Endothelial cell of umbilical vein (primary cell): ENCODE measurements at regions not wholly inside any gene's neighbourhood (a gene's known extent, or its start where the extent isn't known, plus 50 kb on each side); places are given as distances from the start of the nearest gene placed in this dataset.

Experiments used
- BruUV-seq: library from RNA; stranded (reverse); fragments of 400-500 nt; replicated peaks from 2 replicates; lab custom pipeline; 2021; lab: Mats Ljungman, UMichigan
- CTCF ChIA-PET: fragments of 300-600, 350-600 bp; sonication (Branson Sonifier 250); formaldehyde crosslinking; loops from one replicate; lab custom pipeline; 2021; ENCODE audit warnings: antibody characterized with exemption, inconsistent platforms; lab: Charles Lee
- POLR2A ChIA-PET: fragments of 300-600, 350-600 bp; sonication (Branson Sonifier 250); formaldehyde crosslinking; loops from one replicate; lab custom pipeline; 2021; ENCODE audit warnings: antibody characterized with exemption, inconsistent platforms; lab: Charles Lee
- DNase-seq: peaks from one replicate; pipeline ENCODE4 v3.0.0-alpha.2; 2011; ENCODE audit warnings: low read depth, low spot score
- FAIRE-seq: peaks from 2 replicates; lab custom pipeline; 2011; peaks lifted over from hg19 to GRCh38; lab: Jason Lieb, UNC
- H2AFZ ChIP-seq: 2 replicates; pipeline ENCODE4 v1.6.0; 2012; ENCODE audit warnings: low read depth, low read length, control low read depth, inconsistent platforms
- H3K27ac ChIP-seq: 2 replicates; pipeline ENCODE4 v1.5.1; 2011; ENCODE audit warnings: low read depth, mild to moderate bottlenecking, control low read depth, low read length, moderate library complexity; ENCODE audit not compliant: insufficient read depth
- H3K27me3 ChIP-seq, 2 experiments: 2 replicates each; pipeline versions ENCODE4 v1.6.0 to v1.6.1; 2011; ENCODE audit warnings: low read length in 2 of 2, mixed read lengths in 1 of 2; ENCODE audit not compliant: control insufficient read depth in 2 of 2, insufficient read depth in 2 of 2
- H3K36me3 ChIP-seq, 2 experiments: 2 replicates in 1 of 2; 3 replicates in 1 of 2; pipeline ENCODE4 v1.5.1; 2011; ENCODE audit warnings: low read length in 2 of 2, mild to moderate bottlenecking in 1 of 2, moderate library complexity in 1 of 2; ENCODE audit not compliant: control insufficient read depth in 2 of 2, insufficient read depth in 2 of 2; ENCODE audit errors: extremely low read depth in 1 of 2
- H3K4me1 ChIP-seq: 3 replicates; pipeline ENCODE4 v1.5.1; 2011; ENCODE audit warnings: mild to moderate bottlenecking, low read length; ENCODE audit not compliant: control insufficient read depth, insufficient read depth; ENCODE audit errors: extremely low read depth
- H3K4me2 ChIP-seq: 2 replicates; pipeline ENCODE4 v1.6.1; 2011; ENCODE audit warnings: low read length, control low read depth, mixed read lengths; ENCODE audit not compliant: insufficient read depth
- H3K4me3 ChIP-seq, 3 experiments: fragments of 200-600 bp in 1 of 3; sonication (generic), shearing (Covaris generic) in 1 of 3; replicated peaks in 1 of 3; 2 replicates each; pipeline ENCODE4 v1.5.1; 2011 to 2016; ENCODE audit warnings: control low read depth in 3 of 3, low read length in 3 of 3, mild to moderate bottlenecking in 2 of 3, inconsistent platforms in 1 of 3, low read depth in 1 of 3, moderate library complexity in 1 of 3; ENCODE audit not compliant: insufficient read depth in 1 of 3
- H3K79me2 ChIP-seq: 2 replicates; pipeline ENCODE4 v1.6.0; 2012; ENCODE audit warnings: low read length, inconsistent platforms; ENCODE audit not compliant: control insufficient read depth, insufficient read depth
- H3K9ac ChIP-seq: replicated peaks from 2 replicates; pipeline ENCODE3; 2011; ENCODE audit warnings: low read length, control low read depth; ENCODE audit not compliant: insufficient read depth; ENCODE audit errors: extremely low read depth
- H3K9me1 ChIP-seq: replicated peaks from 3 replicates; pipeline ENCODE4 v1.6.0; 2011; ENCODE audit warnings: mild to moderate bottlenecking, low read length; ENCODE audit not compliant: control insufficient read depth, insufficient read depth; ENCODE audit errors: extremely low read depth
- H3K9me3 ChIP-seq: replicated peaks from 2 replicates; pipeline ENCODE4 v1.5.1; 2012; ENCODE audit warnings: low read length, inconsistent platforms; ENCODE audit not compliant: control insufficient read depth, insufficient read depth
- H4K20me1 ChIP-seq: replicated peaks from 2 replicates; pipeline ENCODE3; 2011; ENCODE audit warnings: mild to moderate bottlenecking, low read length; ENCODE audit not compliant: control insufficient read depth, insufficient read depth; ENCODE audit errors: extremely low read depth
- CTCF ChIP-seq, 2 donors: IDR thresholded peaks; 1 replicate in 1 of 2; 2 replicates in 1 of 2; pipeline ENCODE4 v1.5.1; 2011; ENCODE audit warnings: low read length in 2 of 2, mild to moderate bottlenecking in 2 of 2, moderate library complexity in 2 of 2, control low read depth in 1 of 2, inconsistent platforms in 1 of 2, low read depth in 1 of 2; ENCODE audit not compliant: insufficient read depth in 1 of 2; ENCODE audit errors: extremely low read depth in 1 of 2
- EZH2 ChIP-seq: IDR thresholded peaks from 2 replicates; pipeline ENCODE4 v1.6.1; 2012; ENCODE audit warnings: borderline replicate concordance, low read depth, mild to moderate bottlenecking, moderate library complexity, low read length, inconsistent platforms; ENCODE audit not compliant: severe bottlenecking
- FOS ChIP-seq: IDR thresholded peaks from 2 replicates; pipeline ENCODE4 v1.6.1; 2011; ENCODE audit warnings: mild to moderate bottlenecking, low read length, moderate library complexity, borderline replicate concordance; ENCODE audit not compliant: insufficient read depth
- GATA2 ChIP-seq: IDR thresholded peaks from 2 replicates; pipeline ENCODE4 v1.7.0; 2011; ENCODE audit warnings: low read depth, mild to moderate bottlenecking, moderate library complexity, mixed read lengths, low read length; ENCODE audit not compliant: insufficient read length, insufficient read depth
- JUN ChIP-seq: IDR thresholded peaks from 2 replicates; pipeline ENCODE4 v1.6.1; 2011; ENCODE audit warnings: borderline replicate concordance, low read depth; ENCODE audit not compliant: insufficient read length, insufficient read depth
- MAX ChIP-seq: IDR thresholded peaks from 2 replicates; pipeline ENCODE4 v1.6.1; 2011; ENCODE audit not compliant: insufficient read depth, insufficient read length
- MYC ChIP-seq: IDR thresholded peaks from one replicate; pipeline ENCODE4 v1.6.1; 2011; ENCODE audit warnings: mild to moderate bottlenecking, low read depth, low read length
- POLR2A ChIP-seq: IDR thresholded peaks from 2 replicates; pipeline ENCODE4 v1.6.1; 2012; ENCODE audit warnings: low read depth, mild to moderate bottlenecking, control low read depth, low read length
- POLR2AphosphoS5 ChIP-seq: IDR thresholded peaks from 2 replicates; pipeline ENCODE4 v1.6.1; 2012; ENCODE audit warnings: low read depth, mild to moderate bottlenecking, control low read depth, low read length, moderate library complexity; ENCODE audit not compliant: insufficient read depth
- dilution Hi-C: fragments of 300-500 bp; cut with MboI; formaldehyde crosslinking; loops from one replicate; pipeline ENCODE4 v1.15.0; 2019; ENCODE audit warnings: low sequenced_read_pairs; ENCODE audit not compliant: extremely low pct_ligation_motif_present
- intact Hi-C: fragments of 100-400 bp; cut with micrococcal nuclease; formaldehyde crosslinking; loops from one replicate; pipeline ENCODE4 v1.10.0; 2022

GRCh38 chr6:122877302-122877701 lies 88.2 kb downstream of the SMPDL3A start:
- intact Hi-C loops (no loop called here), dilution Hi-C loops (no loop called here)
- Histone ChIP-seq H3K9me3 (no peaks in the 10 kb centered on the region), H4K20me1 (no peaks in the 10 kb centered on the region), H3K27me3 (no peaks in the 10 kb centered on the region), H3K9ac (no peak overlapping the region), H3K4me3 (no peak overlapping the region), H3K4me2 (no peak overlapping the region), H2AFZ (no peak overlapping the region), H3K79me2 (no peaks in the 10 kb centered on the region), H3K36me3 (no peaks in the 10 kb centered on the region), H3K9me1 (no peaks in the 10 kb centered on the region), H3K27ac (no peak overlapping the region), H3K4me1 (no peaks in the 10 kb centered on the region)
- POLR2A ChIA-PET = no interaction called here
- DNase-seq (no peak), FAIRE-seq (no peak)
- CTCF ChIA-PET = no interaction called here
- BruUV-seq = no TSS peak
- TF ChIP-seq MYC = no peak
- TF ChIP-seq POLR2A = no peak
- TF ChIP-seq GATA2 = no peak
- TF ChIP-seq JUN = no peak
- no peak for TF ChIP-seq MAX
- TF ChIP-seq EZH2 = no peak
- TF ChIP-seq POLR2AphosphoS5 = no peak
- TF ChIP-seq CTCF (IDR thresholded peaks at IDR 0.05; ENCODE audit: extremely low read depth in 1 of 2, insufficient read depth in 1 of 2, low read depth in 1 of 2, low read length in 2 of 2) = no peak
- no peak for TF ChIP-seq FOS
